ENCODE measurements at regions not wholly inside any gene's neighbourhood (a gene's known extent, or its start where the extent isn't known, plus 50 kb on each side); places are given as distances from the start of the nearest gene placed in this dataset.

DNA sequence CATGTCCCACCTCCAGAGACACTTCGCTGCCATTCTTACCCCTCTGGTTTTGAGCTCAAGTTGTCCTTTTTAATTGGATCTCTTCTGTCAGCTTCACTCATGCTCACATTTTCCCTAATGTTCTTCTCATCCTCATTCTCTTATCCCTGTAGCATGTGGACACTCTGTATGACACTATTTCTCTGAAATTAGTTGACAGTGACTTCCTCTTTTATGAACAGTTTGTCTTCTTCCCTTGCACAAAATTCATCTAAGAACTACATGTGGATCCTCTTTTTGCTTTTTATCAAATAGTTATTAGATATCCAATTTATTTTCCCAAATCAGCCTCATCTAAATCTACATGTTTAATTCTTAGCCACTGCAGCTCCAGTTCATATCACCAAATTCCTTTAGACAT is 676.2 kb downstream of the MAT2B start:
- H3K4me3 ChIP-seq (ENCODE audit: control insufficient read depth, low read depth, low read length), result no peak overlapping the region
- TF ChIP-seq, protein P1, sequence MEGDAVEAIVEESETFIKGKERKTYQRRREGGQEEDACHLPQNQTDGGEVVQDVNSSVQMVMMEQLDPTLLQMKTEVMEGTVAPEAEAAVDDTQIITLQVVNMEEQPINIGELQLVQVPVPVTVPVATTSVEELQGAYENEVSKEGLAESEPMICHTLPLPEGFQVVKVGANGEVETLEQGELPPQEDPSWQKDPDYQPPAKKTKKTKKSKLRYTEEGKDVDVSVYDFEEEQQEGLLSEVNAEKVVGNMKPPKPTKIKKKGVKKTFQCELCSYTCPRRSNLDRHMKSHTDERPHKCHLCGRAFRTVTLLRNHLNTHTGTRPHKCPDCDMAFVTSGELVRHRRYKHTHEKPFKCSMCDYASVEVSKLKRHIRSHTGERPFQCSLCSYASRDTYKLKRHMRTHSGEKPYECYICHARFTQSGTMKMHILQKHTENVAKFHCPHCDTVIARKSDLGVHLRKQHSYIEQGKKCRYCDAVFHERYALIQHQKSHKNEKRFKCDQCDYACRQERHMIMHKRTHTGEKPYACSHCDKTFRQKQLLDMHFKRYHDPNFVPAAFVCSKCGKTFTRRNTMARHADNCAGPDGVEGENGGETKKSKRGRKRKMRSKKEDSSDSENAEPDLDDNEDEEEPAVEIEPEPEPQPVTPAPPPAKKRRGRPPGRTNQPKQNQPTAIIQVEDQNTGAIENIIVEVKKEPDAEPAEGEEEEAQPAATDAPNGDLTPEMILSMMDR (conservative IDR thresholded peaks at IDR 0.05; ENCODE audit: control insufficient read depth, insufficient read depth, low read depth, low read length), result no peak
- no peak for DNase-seq (ENCODE audit: low read depth)

DNA sequence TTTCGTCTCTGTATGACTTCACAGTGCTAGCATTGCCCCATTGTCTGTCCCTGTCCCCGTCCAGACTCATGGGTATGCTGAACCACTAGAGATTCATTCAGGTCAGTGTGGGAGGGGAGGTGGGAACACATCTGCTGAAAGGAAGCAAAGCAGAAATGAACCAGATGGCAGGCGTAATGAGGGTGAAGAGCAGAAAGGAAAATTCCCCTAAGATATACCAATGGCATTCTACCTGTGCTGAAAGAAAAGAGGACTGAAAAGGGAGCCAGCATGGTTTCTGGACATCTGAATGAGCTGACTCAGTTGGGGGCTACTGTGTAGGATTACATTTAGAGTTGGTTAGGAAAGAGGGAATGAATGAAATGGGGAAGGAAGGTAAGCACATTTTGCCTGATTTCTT is 678.7 kb downstream of the MAT2B start:
- TF ChIP-seq, protein P1 (conservative IDR thresholded peaks at IDR 0.05; ENCODE audit: control insufficient read depth, insufficient read depth, low read depth, low read length), result no peak
- H3K4me3 ChIP-seq (ENCODE audit: control insufficient read depth, low read depth, low read length), result no peak overlapping the region
- no peak for DNase-seq (ENCODE audit: low read depth)

DNA sequence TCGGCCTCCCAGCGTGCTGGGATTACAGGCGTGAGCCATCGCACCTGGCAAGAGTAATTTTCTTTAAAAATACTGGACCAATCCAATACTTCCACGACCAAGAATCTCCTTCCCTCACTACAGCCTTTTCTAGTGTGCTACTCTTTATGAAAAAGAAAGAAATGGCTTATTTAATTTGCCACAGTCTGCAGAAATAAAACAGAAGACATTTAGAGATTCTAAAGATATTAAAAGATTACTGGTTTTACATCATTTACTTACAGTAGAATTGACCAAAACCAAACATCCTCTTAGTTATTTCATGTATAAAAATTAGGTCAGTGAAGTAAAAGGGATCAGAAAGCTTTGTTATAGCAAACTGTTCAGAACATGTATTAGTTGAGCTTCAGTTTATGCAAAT is 679.6 kb downstream of the MAT2B start:
- TF ChIP-seq, protein P1 (conservative IDR thresholded peaks at IDR 0.05; ENCODE audit: control insufficient read depth, insufficient read depth, low read depth, low read length), result no peak
- H3K4me3 ChIP-seq (ENCODE audit: control insufficient read depth, low read depth, low read length), result no peak overlapping the region

DNA sequence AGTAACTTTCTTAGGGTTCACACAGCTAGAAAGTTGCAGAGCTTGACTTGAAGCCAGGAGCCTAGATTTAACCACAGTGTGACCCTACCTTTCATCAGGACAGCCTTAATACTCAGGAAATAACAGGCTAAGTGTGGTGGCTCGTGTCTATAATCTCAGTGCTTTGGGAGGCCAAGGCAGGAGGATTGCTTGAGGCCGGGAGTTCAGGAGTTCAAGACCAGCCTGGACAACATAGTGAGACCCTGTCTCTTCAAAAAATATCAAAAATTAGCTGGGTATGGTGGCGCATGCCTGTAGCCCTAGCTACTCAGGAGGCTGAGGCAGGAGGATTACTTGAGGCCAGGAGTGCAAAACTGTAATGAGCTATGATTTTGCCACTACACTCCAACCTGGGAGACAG is 681.1 kb downstream of the MAT2B start:
- no peak for DNase-seq (ENCODE audit: low read depth)
- TF ChIP-seq, protein P1 (conservative IDR thresholded peaks at IDR 0.05; ENCODE audit: control insufficient read depth, insufficient read depth, low read depth, low read length), result no peak
- no peak overlapping the region for H3K4me3 ChIP-seq (ENCODE audit: control insufficient read depth, low read depth, low read length)

More for the DNA sequence above, 679.6 kb downstream of the MAT2B start:
- no peak for DNase-seq (ENCODE audit: low read depth)

DNA sequence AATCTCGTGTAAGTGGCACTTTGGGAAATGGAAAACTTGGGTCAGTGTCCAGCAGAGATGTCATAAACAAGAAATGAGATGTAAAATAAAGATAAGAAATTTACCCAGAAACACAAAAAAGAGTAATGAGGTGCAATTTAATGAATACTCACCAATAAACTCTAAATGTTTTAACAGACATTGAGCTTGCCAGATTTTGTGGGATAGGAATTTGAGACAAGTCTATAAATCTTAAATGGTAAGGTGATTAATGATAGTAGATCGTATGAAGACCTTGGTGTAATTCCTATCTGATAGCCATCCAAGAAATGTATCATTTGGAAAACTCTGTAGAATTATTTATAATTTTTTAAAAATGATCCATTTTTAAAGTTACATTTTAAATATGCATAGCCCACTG is 682.4 kb downstream of the MAT2B start:
- DNase-seq (ENCODE audit: low read depth), result no peak
- TF ChIP-seq, protein P1 (conservative IDR thresholded peaks at IDR 0.05; ENCODE audit: control insufficient read depth, insufficient read depth, low read depth, low read length), result no peak
- H3K4me3 ChIP-seq (ENCODE audit: control insufficient read depth, low read depth, low read length), result no peak overlapping the region

DNA sequence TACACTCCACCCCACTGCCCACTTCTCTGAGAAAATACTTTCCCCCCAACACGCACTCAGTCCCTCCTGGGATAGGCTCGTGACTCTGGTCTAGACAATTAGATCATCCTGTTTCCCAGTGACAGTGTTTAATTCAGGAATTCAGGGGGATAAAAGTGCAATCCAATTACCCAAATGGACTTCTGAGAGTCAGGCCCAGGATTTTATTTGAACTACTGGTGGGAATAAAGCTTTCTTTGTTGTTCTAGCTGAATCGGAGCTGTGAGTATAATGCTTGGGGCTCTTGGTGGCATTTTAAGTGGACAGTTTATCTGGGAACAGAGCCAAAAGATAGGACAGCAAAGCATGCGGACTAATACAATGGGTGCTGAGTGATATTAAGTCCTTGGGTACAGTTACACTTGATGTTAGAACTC is 683.3 kb downstream of the MAT2B start:
- TF ChIP-seq, protein P1 (conservative IDR thresholded peaks at IDR 0.05; ENCODE audit: control insufficient read depth, insufficient read depth, low read depth, low read length), result no peak
- no peak overlapping the region for H3K4me3 ChIP-seq (ENCODE audit: control insufficient read depth, low read depth, low read length)
- DNase-seq (ENCODE audit: low read depth), result no peak

DNA sequence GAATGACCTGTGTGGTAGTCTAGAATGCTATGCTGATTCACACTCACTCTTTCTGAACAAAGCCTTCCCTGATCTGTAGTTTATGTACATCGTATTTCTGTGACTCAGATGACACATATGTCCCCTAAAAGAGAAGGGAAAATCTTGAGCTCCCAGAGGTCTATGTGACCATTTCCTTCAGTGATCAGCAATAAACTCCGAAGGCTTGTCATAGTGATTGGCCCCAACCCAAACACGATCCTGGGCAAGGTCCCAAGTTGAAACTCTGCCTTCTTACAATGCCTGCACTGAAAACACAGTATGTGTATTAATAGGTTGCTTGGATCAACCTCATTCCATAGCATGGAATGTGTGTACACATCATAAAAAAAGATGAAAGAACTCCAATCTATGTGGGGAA is 685.8 kb downstream of the MAT2B start:
- TF ChIP-seq, protein P1 (conservative IDR thresholded peaks at IDR 0.05; ENCODE audit: control insufficient read depth, insufficient read depth, low read depth, low read length), result no peak
- peak; percentile 45 for DNase-seq (ENCODE audit: low read depth)

More for the DNA sequence above, 685.8 kb downstream of the MAT2B start:
- H3K4me3 ChIP-seq (ENCODE audit: control insufficient read depth, low read depth, low read length), result no peak overlapping the region
